WI38 (cell line): ENCODE measurements at regions not wholly inside any gene's neighbourhood (a gene's known extent, or its start where the extent isn't known, plus 50 kb on each side); places are given as distances from the start of the nearest gene placed in this dataset.
"Not testable (repeated sequence)": the region's sequence is repeated elsewhere in the genome, so short reads cannot be mapped to it uniquely, and the experiment has no call there.

Experiments used
- H3K4me3 ChIP-seq: 2 replicates; pipeline ENCODE4 v1.5.1; 2011; ENCODE audit warnings: low read depth, mild to moderate bottlenecking, control low read depth, low read length
- CTCF ChIP-seq: IDR thresholded peaks from 2 replicates; pipeline ENCODE4 v1.5.1; 2012; ENCODE audit warnings: low read depth, mild to moderate bottlenecking, control low read depth, low read length

GRCh38 chr16:88169136-88169830 is 213.5 kb upstream of the ZNF469 start:
- H3K4me3 ChIP-seq, result not testable (repeated sequence)

GRCh38 chr16:88169831-88170165 is 213.0 kb upstream of the ZNF469 start:
- not testable (repeated sequence) for H3K4me3 ChIP-seq

- no peak overlapping the region for H3K4me3 ChIP-seq
- TF ChIP-seq CTCF, result no peak
Measured at GRCh38 chr16:88170528-88170991, 212.2 kb upstream of the ZNF469 start.

- not testable (repeated sequence) for H3K4me3 ChIP-seq
Measured at GRCh38 chr16:88171126-88171525, 211.6 kb upstream of the ZNF469 start.

- not testable (repeated sequence) for H3K4me3 ChIP-seq
Measured at GRCh38 chr16:88176184-88176583, 206.6 kb upstream of the ZNF469 start.

- H3K4me3 ChIP-seq, result not testable (repeated sequence)
Measured at GRCh38 chr16:88176591-88177180, 206.1 kb upstream of the ZNF469 start.

- H3K4me3 ChIP-seq, result not testable (repeated sequence)
Measured at GRCh38 chr16:88178251-88178650, 204.5 kb upstream of the ZNF469 start.

GRCh38 chr16:88178896-88179295 is 203.9 kb upstream of the ZNF469 start:
- not testable (repeated sequence) for H3K4me3 ChIP-seq

GRCh38 chr16:88182967-88183881 is 199.5 kb upstream of the ZNF469 start:
- H3K4me3 ChIP-seq, result not testable (repeated sequence)

GRCh38 chr16:88184053-88184452 is 198.7 kb upstream of the ZNF469 start:
- not testable (repeated sequence) for H3K4me3 ChIP-seq

- H3K4me3 ChIP-seq, result peak overlapping the region; percentile 61
Measured at GRCh38 chr16:88184566-88185355, 198.0 kb upstream of the ZNF469 start.

- H3K4me3 ChIP-seq, result peak overlapping the region; percentile 61
Measured at GRCh38 chr16:88185406-88185805, 197.4 kb upstream of the ZNF469 start.

- peak overlapping the region; percentile 61 for H3K4me3 ChIP-seq
Measured at GRCh38 chr16:88185976-88186888, 196.5 kb upstream of the ZNF469 start.

- peak overlapping the region; percentile 14; the same call in 1 of the 2 replicates for H3K4me3 ChIP-seq
Measured at GRCh38 chr16:88186889-88187870, 195.6 kb upstream of the ZNF469 start.

GRCh38 chr16:88188171-88188895 is 194.4 kb upstream of the ZNF469 start:
- not testable (repeated sequence) for H3K4me3 ChIP-seq

- not testable (repeated sequence) for H3K4me3 ChIP-seq
Measured at GRCh38 chr16:88190592-88191095, 192.1 kb upstream of the ZNF469 start.
